Endothelial cell (in vitro differentiated cells): ENCODE measurements at regions not wholly inside any gene's neighbourhood (a gene's known extent, or its start where the extent isn't known, plus 50 kb on each side); places are given as distances from the start of the nearest gene placed in this dataset.

Source experiments
- DNase-seq: peaks from one replicate; pipeline ENCODE4 v3.0.0; 2021; ENCODE audit warnings: low spot score
- H3K27ac Mint-ChIP-seq: one replicate; pipeline ENCODE4 v1.8.0; 2021; ENCODE audit warnings: mixed read lengths, inconsistent platforms; ENCODE audit not compliant: unreplicated experiment
- H3K27me3 Mint-ChIP-seq: one replicate; pipeline ENCODE4 v1.8.0; 2021; ENCODE audit warnings: mild to moderate bottlenecking, moderate library complexity, mixed read lengths, inconsistent platforms; ENCODE audit not compliant: unreplicated experiment
- H3K36me3 Mint-ChIP-seq: one replicate; pipeline ENCODE4 v1.8.0; 2021; ENCODE audit warnings: mild to moderate bottlenecking, low read depth, mixed read lengths, inconsistent platforms; ENCODE audit not compliant: unreplicated experiment
- H3K4me1 Mint-ChIP-seq: one replicate; pipeline ENCODE4 v1.8.0; 2021; ENCODE audit warnings: mild to moderate bottlenecking, mixed read lengths, inconsistent platforms; ENCODE audit not compliant: unreplicated experiment
- H3K4me3 Mint-ChIP-seq: one replicate; pipeline ENCODE4 v1.8.0; 2021; ENCODE audit warnings: mild to moderate bottlenecking, mixed read lengths, inconsistent platforms; ENCODE audit not compliant: unreplicated experiment
- H3K9me3 Mint-ChIP-seq: one replicate; pipeline ENCODE4 v1.8.0; 2021; ENCODE audit warnings: mixed read lengths, inconsistent platforms; ENCODE audit not compliant: unreplicated experiment
- CTCF ChIP-seq: fragments of 200-600 bp; sonication (generic); IDR thresholded peaks from one replicate; pipeline ENCODE4 v1.5.0; 2021; ENCODE audit warnings: antibody characterized with exemption; ENCODE audit not compliant: unreplicated experiment

- Mint-ChIP-seq H3K27ac (no peak overlapping the region), H3K27me3 (no peaks in the 10 kb centered on the region), H3K9me3 (no peaks in the 10 kb centered on the region), H3K4me3 (no peak overlapping the region), H3K36me3 (no peaks in the 10 kb centered on the region), H3K4me1 (peaks cover 20% of the 10 kb centered on the region)
- TF ChIP-seq CTCF: no peak
- DNase-seq: no peak
These were observed 134.4 kb upstream of the SMYD2 start for GRCh38 chr1:214146523-214146922.

GRCh38 chr1:214154596-214155292 lies 126.2 kb upstream of the SMYD2 start:
- no peaks in the 10 kb centered on the region for H3K27me3 Mint-ChIP-seq
- no peaks in the 10 kb centered on the region for H3K36me3 Mint-ChIP-seq
- no peak for DNase-seq
- peaks cover 3% of the 10 kb centered on the region for H3K4me1 Mint-ChIP-seq
- H3K4me3 Mint-ChIP-seq: no peak overlapping the region
- no peak overlapping the region for H3K27ac Mint-ChIP-seq
- TF ChIP-seq CTCF: no peak
- no peaks in the 10 kb centered on the region for H3K9me3 Mint-ChIP-seq

- Mint-ChIP-seq H3K4me1 (peaks cover 3% of the 10 kb centered on the region), H3K4me3 (no peak overlapping the region), H3K27ac (no peak overlapping the region), H3K9me3 (no peaks in the 10 kb centered on the region), H3K36me3 (no peaks in the 10 kb centered on the region), H3K27me3 (no peaks in the 10 kb centered on the region)
- no peak for DNase-seq
- TF ChIP-seq CTCF: no peak
These were observed 124.9 kb upstream of the SMYD2 start for GRCh38 chr1:214155987-214156625.

GRCh38 chr1:214164173-214164572 lies 116.8 kb upstream of the SMYD2 start:
- Mint-ChIP-seq H3K4me3 (no peak overlapping the region), H3K9me3 (no peaks in the 10 kb centered on the region), H3K27me3 (peaks cover 6% of the 10 kb centered on the region), H3K4me1 (no peaks in the 10 kb centered on the region), H3K27ac (no peak overlapping the region), H3K36me3 (no peaks in the 10 kb centered on the region)
- DNase-seq: no peak
- no peak for TF ChIP-seq CTCF

GRCh38 chr1:214165850-214166374 lies 115.0 kb upstream of the SMYD2 start:
- DNase-seq: no peak
- Mint-ChIP-seq H3K36me3 (no peaks in the 10 kb centered on the region), H3K4me3 (no peak overlapping the region), H3K27ac (no peak overlapping the region), H3K9me3 (no peaks in the 10 kb centered on the region), H3K4me1 (no peaks in the 10 kb centered on the region), H3K27me3 (peaks cover 6% of the 10 kb centered on the region)
- no peak for TF ChIP-seq CTCF
